ENCODE measurements at regions not wholly inside any gene's neighbourhood (a gene's known extent, or its start where the extent isn't known, plus 50 kb on each side); places are given as distances from the start of the nearest gene placed in this dataset.

DNA sequence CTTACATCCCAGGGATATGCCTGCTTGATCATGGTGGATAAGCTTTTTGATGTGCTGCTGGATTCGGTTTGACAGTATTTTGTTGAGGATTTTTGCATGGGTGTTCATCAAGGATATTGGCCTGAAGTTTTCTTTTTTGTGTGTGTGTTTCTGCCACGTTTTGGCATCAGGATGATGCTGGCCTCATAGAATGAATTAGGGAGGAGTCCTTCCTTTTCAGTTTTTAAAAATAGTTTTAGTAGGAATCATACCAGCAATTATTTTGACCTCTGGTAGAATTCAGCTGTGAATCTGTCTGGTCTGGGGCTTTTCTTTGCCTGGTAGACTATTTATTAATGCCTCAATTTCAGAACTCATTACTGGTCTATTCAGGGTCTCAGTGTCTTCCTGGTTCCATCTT is 362.4 kb downstream of the JRKL start:
- no peak overlapping the region for H3K9ac ChIP-seq (ENCODE audit: low read length)
- no peak for DNase-seq
- H3K79me2 ChIP-seq (ENCODE audit: low read length), result no peaks in the 10 kb centered on the region
- H3K4me3 ChIP-seq (ENCODE audit: low read length), result no peak overlapping the region
- H4K20me1 ChIP-seq (ENCODE audit: insufficient read depth, low read depth, low read length), result no peaks in the 10 kb centered on the region
- H3K4me2 ChIP-seq (ENCODE audit: low read depth, low read length, poor library complexity, severe bottlenecking), result no peak overlapping the region
- H3K4me1 ChIP-seq (ENCODE audit: low read length), result no peaks in the 10 kb centered on the region
- H3K27ac ChIP-seq (ENCODE audit: low read length), result no peak overlapping the region
- no peak overlapping the region for H2AFZ ChIP-seq (ENCODE audit: low read length)
- H3K36me3 ChIP-seq (ENCODE audit: insufficient read depth, low read length), result no peaks in the 10 kb centered on the region
- no peaks in the 10 kb centered on the region for H3K27me3 ChIP-seq (ENCODE audit: low read length)
- 0 out of 2 replicates have a peak, but pooled peaks cover 3% of the 10 kb centered on the region for H3K9me2 ChIP-seq (replicated peaks; ENCODE audit: insufficient read depth, low read length)
- H3K9me3 ChIP-seq (ENCODE audit: low read length), result peaks cover 32% of the 10 kb centered on the region

DNA sequence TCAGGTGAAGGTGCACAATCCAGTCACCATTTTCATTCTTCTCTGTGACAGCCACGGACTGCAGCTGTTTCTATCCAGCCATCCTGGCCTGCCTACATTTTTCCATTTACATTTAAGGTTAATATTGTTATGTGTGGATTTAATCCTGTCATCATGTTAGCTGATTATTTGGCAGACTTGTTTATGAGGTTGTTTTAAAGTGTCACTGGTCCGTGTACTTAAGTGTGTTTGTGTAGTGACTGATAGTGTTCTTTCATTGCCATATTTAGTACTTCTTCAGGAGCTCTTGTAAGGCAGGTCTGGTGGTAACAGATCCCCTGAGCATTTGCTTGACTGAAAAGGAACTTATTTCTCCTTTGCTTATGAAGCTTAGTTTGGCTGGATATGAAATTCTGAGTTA is 364.2 kb downstream of the JRKL start:
- Histone ChIP-seq H3K27ac (ENCODE audit: low read length) (no peak overlapping the region), H3K9me2 (replicated peaks; ENCODE audit: insufficient read depth, low read length) (peaks cover 3% of the 10 kb centered on the region; the same call in 1 of the 2 replicates), H3K79me2 (ENCODE audit: low read length) (no peaks in the 10 kb centered on the region), H3K4me3 (ENCODE audit: low read length) (no peak overlapping the region), H3K9me3 (ENCODE audit: low read length) (peaks cover 32% of the 10 kb centered on the region), H3K4me1 (ENCODE audit: low read length) (no peaks in the 10 kb centered on the region), H4K20me1 (ENCODE audit: insufficient read depth, low read depth, low read length) (no peaks in the 10 kb centered on the region), H3K9ac (ENCODE audit: low read length) (no peak overlapping the region), H2AFZ (ENCODE audit: low read length) (no peak overlapping the region), H3K27me3 (ENCODE audit: low read length) (no peaks in the 10 kb centered on the region), H3K36me3 (ENCODE audit: insufficient read depth, low read length) (no peaks in the 10 kb centered on the region), H3K4me2 (ENCODE audit: low read depth, low read length, poor library complexity, severe bottlenecking) (no peak overlapping the region)
- no peak for DNase-seq

DNA sequence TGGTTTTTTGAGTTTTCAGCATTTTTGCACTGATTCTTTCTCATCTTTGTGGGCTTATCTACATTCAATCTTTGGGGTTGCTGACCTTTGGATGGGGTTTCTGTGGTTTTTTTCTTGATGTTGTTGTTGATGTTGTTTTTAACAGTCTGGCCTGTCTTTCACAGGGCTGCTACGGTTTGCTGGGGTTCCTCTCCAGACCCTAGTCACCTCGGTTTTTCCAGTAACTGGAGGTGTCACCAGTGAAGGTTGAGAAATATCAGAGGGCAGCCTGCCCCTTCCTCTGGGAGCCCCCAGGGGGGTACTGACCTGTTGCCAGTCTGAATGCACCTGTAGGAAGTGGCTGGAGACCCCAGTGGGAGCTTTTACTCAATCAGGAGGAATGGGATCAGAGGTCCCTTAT is 365.4 kb downstream of the JRKL start:
- Histone ChIP-seq H3K27ac (ENCODE audit: low read length) (no peak overlapping the region), H3K4me1 (ENCODE audit: low read length) (no peaks in the 10 kb centered on the region), H3K27me3 (ENCODE audit: low read length) (no peaks in the 10 kb centered on the region), H3K9me3 (ENCODE audit: low read length) (peaks cover 41% of the 10 kb centered on the region), H4K20me1 (ENCODE audit: insufficient read depth, low read depth, low read length) (no peaks in the 10 kb centered on the region), H3K4me3 (ENCODE audit: low read length) (no peak overlapping the region), H3K4me2 (ENCODE audit: low read depth, low read length, poor library complexity, severe bottlenecking) (no peak overlapping the region), H2AFZ (ENCODE audit: low read length) (no peak overlapping the region), H3K36me3 (ENCODE audit: insufficient read depth, low read length) (no peaks in the 10 kb centered on the region), H3K9me2 (replicated peaks; ENCODE audit: insufficient read depth, low read length) (peaks cover 3% of the 10 kb centered on the region; the same call in 1 of the 2 replicates), H3K79me2 (ENCODE audit: low read length) (no peaks in the 10 kb centered on the region), H3K9ac (ENCODE audit: low read length) (no peak overlapping the region)
- no peak for DNase-seq

DNA sequence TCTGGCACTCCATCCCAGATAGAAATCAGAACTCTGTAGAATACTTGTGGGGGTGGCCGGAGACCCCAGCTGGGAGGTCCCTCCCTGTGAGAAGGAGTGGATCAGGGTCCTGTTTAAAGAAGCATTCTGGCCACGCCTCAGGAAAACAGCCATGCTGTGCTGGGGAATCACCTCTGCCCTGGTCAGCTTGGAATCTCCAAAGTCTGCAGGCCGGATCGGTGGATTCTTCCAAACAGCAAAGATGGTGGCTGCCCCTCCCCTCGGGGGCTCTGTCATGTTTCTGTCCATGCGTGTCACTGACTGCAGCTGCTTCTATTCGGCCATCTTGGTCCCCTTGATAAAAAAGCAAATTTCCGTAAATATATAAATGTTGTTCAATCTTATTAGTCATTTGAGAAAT is 365.9 kb downstream of the JRKL start:
- Histone ChIP-seq H3K9ac (ENCODE audit: low read length) (no peak overlapping the region), H3K4me1 (ENCODE audit: low read length) (no peaks in the 10 kb centered on the region), H3K4me3 (ENCODE audit: low read length) (no peak overlapping the region), H3K36me3 (ENCODE audit: insufficient read depth, low read length) (no peaks in the 10 kb centered on the region), H4K20me1 (ENCODE audit: insufficient read depth, low read depth, low read length) (no peaks in the 10 kb centered on the region), H3K27me3 (ENCODE audit: low read length) (no peaks in the 10 kb centered on the region), H2AFZ (ENCODE audit: low read length) (no peak overlapping the region), H3K27ac (ENCODE audit: low read length) (no peak overlapping the region), H3K79me2 (ENCODE audit: low read length) (no peaks in the 10 kb centered on the region), H3K4me2 (ENCODE audit: low read depth, low read length, poor library complexity, severe bottlenecking) (no peak overlapping the region), H3K9me3 (ENCODE audit: low read length) (peaks cover 44% of the 10 kb centered on the region), H3K9me2 (replicated peaks; ENCODE audit: insufficient read depth, low read length) (peaks cover 3% of the 10 kb centered on the region; the same call in 1 of the 2 replicates)
- DNase-seq, result no peak

DNA sequence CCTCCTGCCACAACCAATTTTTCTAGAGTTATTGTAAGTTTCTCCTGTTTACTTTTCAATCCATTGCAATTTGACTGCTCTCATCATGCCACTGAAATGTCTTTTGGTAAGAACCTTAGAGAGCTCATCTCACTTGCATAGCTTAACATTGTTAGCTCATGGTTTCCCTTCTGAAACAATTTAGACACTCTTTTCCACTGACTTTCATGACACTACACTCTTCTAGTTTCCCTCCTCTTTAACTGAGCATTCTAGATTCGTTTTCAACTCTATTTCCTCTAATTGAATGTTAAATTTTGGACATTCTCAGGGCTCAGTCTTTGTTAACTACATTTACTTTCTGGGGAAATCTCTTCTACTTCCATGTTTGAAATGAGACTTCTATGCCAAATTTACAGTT is 369.1 kb downstream of the JRKL start:
- Histone ChIP-seq H3K9me3 (ENCODE audit: low read length) (peaks cover 34% of the 10 kb centered on the region), H3K4me1 (ENCODE audit: low read length) (no peaks in the 10 kb centered on the region), H3K9me2 (replicated peaks; ENCODE audit: insufficient read depth, low read length) (peaks cover 3% of the 10 kb centered on the region; the same call in 1 of the 2 replicates), H3K36me3 (ENCODE audit: insufficient read depth, low read length) (no peaks in the 10 kb centered on the region), H3K27me3 (ENCODE audit: low read length) (no peaks in the 10 kb centered on the region), H3K27ac (ENCODE audit: low read length) (no peak overlapping the region), H4K20me1 (ENCODE audit: insufficient read depth, low read depth, low read length) (no peaks in the 10 kb centered on the region), H3K4me3 (ENCODE audit: low read length) (no peak overlapping the region), H3K79me2 (ENCODE audit: low read length) (no peaks in the 10 kb centered on the region), H2AFZ (ENCODE audit: low read length) (no peak overlapping the region), H3K4me2 (ENCODE audit: low read depth, low read length, poor library complexity, severe bottlenecking) (no peak overlapping the region), H3K9ac (ENCODE audit: low read length) (no peak overlapping the region)
- no peak for DNase-seq

DNA sequence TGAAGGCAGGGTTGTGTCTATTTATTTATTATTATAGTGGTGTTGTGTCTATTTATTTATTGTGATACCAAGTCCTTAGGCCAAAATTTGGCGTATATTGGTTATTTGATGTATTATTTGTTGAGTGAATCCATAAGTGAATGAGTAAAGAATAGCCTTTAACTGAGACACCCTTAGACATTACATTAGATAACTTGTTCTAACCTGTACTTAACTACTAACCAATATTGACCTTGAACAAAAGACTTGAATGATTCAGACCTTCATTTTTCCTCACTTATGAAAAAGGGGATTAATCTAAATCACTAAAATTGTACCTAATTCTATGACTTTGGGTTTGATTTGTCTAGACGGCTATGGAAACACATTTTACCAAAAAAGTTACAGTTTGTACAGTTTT is 370.5 kb downstream of the JRKL start:
- Histone ChIP-seq H3K27ac (ENCODE audit: low read length) (no peak overlapping the region), H3K79me2 (ENCODE audit: low read length) (no peaks in the 10 kb centered on the region), H4K20me1 (ENCODE audit: insufficient read depth, low read depth, low read length) (no peaks in the 10 kb centered on the region), H3K27me3 (ENCODE audit: low read length) (no peaks in the 10 kb centered on the region), H3K4me2 (ENCODE audit: low read depth, low read length, poor library complexity, severe bottlenecking) (no peak overlapping the region), H3K9me3 (ENCODE audit: low read length) (peaks cover 29% of the 10 kb centered on the region), H3K9me2 (replicated peaks; ENCODE audit: insufficient read depth, low read length) (peaks cover 3% of the 10 kb centered on the region; the same call in 1 of the 2 replicates), H3K4me3 (ENCODE audit: low read length) (no peak overlapping the region), H3K4me1 (ENCODE audit: low read length) (no peaks in the 10 kb centered on the region), H3K9ac (ENCODE audit: low read length) (no peak overlapping the region), H2AFZ (ENCODE audit: low read length) (no peak overlapping the region), H3K36me3 (ENCODE audit: insufficient read depth, low read length) (no peaks in the 10 kb centered on the region)
- DNase-seq, result no peak

DNA sequence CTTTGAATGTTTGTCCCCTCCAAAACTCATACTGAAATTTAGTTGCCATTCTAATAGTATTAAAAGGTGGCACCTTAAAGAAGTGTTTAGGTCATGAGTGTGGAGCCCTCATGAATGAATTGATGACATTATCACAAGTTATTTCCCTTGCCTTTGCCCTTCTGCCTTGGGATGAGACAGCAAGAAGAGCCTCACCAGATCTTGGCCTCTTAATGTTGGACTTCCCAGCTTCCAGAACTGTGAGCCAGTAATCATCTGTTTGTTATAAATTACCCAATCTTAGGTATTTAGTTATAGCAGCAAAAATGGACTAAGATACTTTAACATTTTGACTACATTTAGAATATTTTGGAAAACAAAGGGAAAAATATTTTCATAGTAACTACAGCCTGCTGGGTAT is 371.0 kb downstream of the JRKL start:
- Histone ChIP-seq H3K27me3 (ENCODE audit: low read length) (no peaks in the 10 kb centered on the region), H3K4me1 (ENCODE audit: low read length) (no peaks in the 10 kb centered on the region), H2AFZ (ENCODE audit: low read length) (no peak overlapping the region), H3K79me2 (ENCODE audit: low read length) (no peaks in the 10 kb centered on the region), H3K36me3 (ENCODE audit: insufficient read depth, low read length) (no peaks in the 10 kb centered on the region), H3K9ac (ENCODE audit: low read length) (no peak overlapping the region), H3K4me3 (ENCODE audit: low read length) (no peak overlapping the region), H3K9me3 (ENCODE audit: low read length) (peaks cover 28% of the 10 kb centered on the region), H3K4me2 (ENCODE audit: low read depth, low read length, poor library complexity, severe bottlenecking) (no peak overlapping the region), H3K27ac (ENCODE audit: low read length) (no peak overlapping the region), H3K9me2 (replicated peaks; ENCODE audit: insufficient read depth, low read length) (peaks cover 3% of the 10 kb centered on the region; the same call in 1 of the 2 replicates), H4K20me1 (ENCODE audit: insufficient read depth, low read depth, low read length) (no peaks in the 10 kb centered on the region)
- DNase-seq, result no peak

DNA sequence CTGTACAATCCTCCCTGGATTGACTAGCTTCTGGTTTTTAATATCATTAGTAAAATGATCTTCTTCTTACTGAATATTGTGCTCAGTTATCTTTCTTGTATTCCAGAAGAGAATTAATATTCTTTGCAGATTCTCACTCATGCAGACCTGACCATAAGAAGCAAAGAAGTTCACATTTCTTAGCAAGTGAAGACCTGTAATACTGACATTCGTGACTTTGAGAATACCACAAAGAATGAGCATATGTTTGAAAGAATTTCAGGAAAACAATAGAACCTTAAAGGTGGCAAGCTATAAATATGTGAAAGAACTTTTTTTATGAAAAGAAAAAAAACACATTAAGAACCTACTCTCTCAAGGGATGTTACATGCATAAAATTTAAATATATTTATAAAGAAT is 371.6 kb downstream of the JRKL start:
- Histone ChIP-seq H3K36me3 (ENCODE audit: insufficient read depth, low read length) (no peaks in the 10 kb centered on the region), H3K9ac (ENCODE audit: low read length) (no peak overlapping the region), H2AFZ (ENCODE audit: low read length) (no peak overlapping the region), H3K4me1 (ENCODE audit: low read length) (no peaks in the 10 kb centered on the region), H3K9me2 (replicated peaks; ENCODE audit: insufficient read depth, low read length) (no peaks in the 10 kb centered on the region; the same call in 1 of the 2 replicates), H3K9me3 (ENCODE audit: low read length) (peaks cover 26% of the 10 kb centered on the region), H3K4me2 (ENCODE audit: low read depth, low read length, poor library complexity, severe bottlenecking) (no peak overlapping the region), H4K20me1 (ENCODE audit: insufficient read depth, low read depth, low read length) (no peaks in the 10 kb centered on the region), H3K4me3 (ENCODE audit: low read length) (no peak overlapping the region), H3K27ac (ENCODE audit: low read length) (no peak overlapping the region), H3K79me2 (ENCODE audit: low read length) (no peaks in the 10 kb centered on the region), H3K27me3 (ENCODE audit: low read length) (no peaks in the 10 kb centered on the region)
- no peak for DNase-seq

DNA sequence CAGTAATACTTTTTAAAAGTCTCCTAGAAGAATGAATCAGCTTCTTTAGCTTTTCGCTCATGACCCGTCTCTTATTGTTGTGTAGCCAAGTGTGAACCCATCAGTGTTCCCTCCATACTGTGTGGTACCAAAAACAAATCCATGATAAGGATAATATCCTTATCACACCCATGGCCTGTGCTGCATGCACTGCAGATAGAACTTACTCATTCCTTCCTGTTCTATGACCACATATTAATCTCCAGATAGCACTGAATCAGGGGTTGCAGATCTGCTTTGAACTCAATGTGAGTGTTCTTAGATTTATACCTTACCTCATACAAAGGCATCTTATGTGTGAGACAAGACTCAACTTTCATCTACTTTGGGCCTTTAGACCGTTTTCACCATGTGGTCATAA is 373.4 kb downstream of the JRKL start:
- no peak overlapping the region for H3K4me2 ChIP-seq (ENCODE audit: low read depth, low read length, poor library complexity, severe bottlenecking)
- H3K36me3 ChIP-seq (ENCODE audit: insufficient read depth, low read length), result no peaks in the 10 kb centered on the region
- peaks cover 33% of the 10 kb centered on the region for H3K9me3 ChIP-seq (ENCODE audit: low read length)
- no peaks in the 10 kb centered on the region; the same call in 1 of the 2 replicates for H3K9me2 ChIP-seq (replicated peaks; ENCODE audit: insufficient read depth, low read length)
- no peaks in the 10 kb centered on the region for H3K27me3 ChIP-seq (ENCODE audit: low read length)
- H3K4me1 ChIP-seq (ENCODE audit: low read length), result no peaks in the 10 kb centered on the region
- H4K20me1 ChIP-seq (ENCODE audit: insufficient read depth, low read depth, low read length), result no peaks in the 10 kb centered on the region
- H3K4me3 ChIP-seq (ENCODE audit: low read length), result no peak overlapping the region
- no peaks in the 10 kb centered on the region for H3K79me2 ChIP-seq (ENCODE audit: low read length)
- H2AFZ ChIP-seq (ENCODE audit: low read length), result no peak overlapping the region
- H3K9ac ChIP-seq (ENCODE audit: low read length), result no peak overlapping the region
- H3K27ac ChIP-seq (ENCODE audit: low read length), result no peak overlapping the region
- no peak for DNase-seq
